HFF-Myc (cell line): ENCODE measurements at regions not wholly inside any gene's neighbourhood (a gene's known extent, or its start where the extent isn't known, plus 50 kb on each side); places are given as distances from the start of the nearest gene placed in this dataset.

Source experiments
- DNase-seq: peaks from one replicate; pipeline ENCODE4 v3.0.0-alpha.2; 2011; ENCODE audit warnings: low read depth; ENCODE audit errors: extremely low read depth
- H3K4me3 ChIP-seq: replicated peaks from 2 replicates; pipeline ENCODE4 v1.5.1; 2011; ENCODE audit warnings: low read depth, mild to moderate bottlenecking, control low read depth, low read length
- TF ChIP-seq, protein P1 (sequence below): IDR thresholded peaks from 2 replicates; pipeline ENCODE4 v1.5.1; 2012; ENCODE audit warnings: mild to moderate bottlenecking, low read depth, low read length, control low read depth; ENCODE audit errors: missing control alignments

DNA sequence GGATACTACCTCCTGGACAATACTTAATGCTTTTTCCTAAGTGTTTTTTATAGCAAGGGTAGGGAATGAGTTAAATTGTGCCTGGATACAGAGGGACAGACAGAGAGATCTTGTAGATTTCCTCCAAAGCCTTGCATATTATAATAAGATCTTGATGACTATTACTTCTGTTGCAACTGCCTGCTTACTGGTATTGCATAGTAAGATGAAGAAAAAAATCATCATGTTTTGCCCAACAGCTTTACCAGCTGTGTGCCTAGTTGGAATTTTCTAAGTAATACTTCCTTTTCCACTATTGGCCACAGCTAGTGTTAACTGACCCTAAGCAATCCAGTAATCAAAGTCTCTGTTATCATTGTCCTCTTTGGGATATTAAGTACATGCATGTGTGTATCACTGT, 139.0 kb downstream of the DCK start:
- TF ChIP-seq, protein P1, sequence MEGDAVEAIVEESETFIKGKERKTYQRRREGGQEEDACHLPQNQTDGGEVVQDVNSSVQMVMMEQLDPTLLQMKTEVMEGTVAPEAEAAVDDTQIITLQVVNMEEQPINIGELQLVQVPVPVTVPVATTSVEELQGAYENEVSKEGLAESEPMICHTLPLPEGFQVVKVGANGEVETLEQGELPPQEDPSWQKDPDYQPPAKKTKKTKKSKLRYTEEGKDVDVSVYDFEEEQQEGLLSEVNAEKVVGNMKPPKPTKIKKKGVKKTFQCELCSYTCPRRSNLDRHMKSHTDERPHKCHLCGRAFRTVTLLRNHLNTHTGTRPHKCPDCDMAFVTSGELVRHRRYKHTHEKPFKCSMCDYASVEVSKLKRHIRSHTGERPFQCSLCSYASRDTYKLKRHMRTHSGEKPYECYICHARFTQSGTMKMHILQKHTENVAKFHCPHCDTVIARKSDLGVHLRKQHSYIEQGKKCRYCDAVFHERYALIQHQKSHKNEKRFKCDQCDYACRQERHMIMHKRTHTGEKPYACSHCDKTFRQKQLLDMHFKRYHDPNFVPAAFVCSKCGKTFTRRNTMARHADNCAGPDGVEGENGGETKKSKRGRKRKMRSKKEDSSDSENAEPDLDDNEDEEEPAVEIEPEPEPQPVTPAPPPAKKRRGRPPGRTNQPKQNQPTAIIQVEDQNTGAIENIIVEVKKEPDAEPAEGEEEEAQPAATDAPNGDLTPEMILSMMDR = no peak
- no peak for DNase-seq

DNA sequence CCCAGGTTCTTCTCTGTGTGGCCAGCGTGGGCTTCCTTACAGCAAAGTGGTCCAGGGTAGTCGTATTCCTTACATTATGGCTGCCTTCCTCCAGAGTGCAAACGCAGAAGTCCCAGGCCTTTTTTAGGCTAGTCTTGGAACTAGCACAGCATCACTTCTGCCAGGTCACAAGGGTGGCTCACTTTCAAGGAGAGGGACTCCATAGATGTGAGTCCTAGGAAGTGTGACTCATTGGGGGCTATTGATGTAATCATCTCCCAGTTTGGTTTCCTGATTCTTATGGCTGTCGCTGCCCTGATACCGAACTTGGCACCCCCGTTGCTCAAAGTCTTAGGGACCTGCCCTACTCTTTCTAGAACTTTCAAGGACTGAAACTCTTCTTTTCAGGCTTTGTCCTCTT, 140.0 kb downstream of the DCK start:
- no peak for DNase-seq
- TF ChIP-seq, protein P1 = no peak
- no peak overlapping the region for H3K4me3 ChIP-seq

More for the DNA sequence above, 139.0 kb downstream of the DCK start:
- no peak overlapping the region for H3K4me3 ChIP-seq

DNA sequence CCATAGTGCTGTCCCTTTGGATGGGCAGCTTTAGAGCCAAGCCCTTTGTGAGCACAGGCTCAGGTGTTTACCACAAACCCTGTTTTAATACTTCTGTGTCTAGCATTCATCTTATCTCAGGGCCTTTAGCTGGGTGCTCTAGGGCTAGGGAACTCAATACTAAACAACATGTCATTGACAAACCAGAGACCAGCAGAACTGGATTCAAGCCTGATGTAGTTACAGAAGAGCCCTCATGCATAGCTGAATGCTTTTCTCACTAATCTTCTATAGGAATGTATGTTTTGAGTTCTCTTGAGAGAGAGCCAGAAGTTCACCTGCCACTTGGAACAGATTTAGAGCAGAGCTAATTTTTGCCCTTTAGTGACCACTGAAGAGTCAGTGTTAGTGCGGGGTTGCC, 142.6 kb downstream of the DCK start:
- TF ChIP-seq, protein P1 = no peak
- H3K4me3 ChIP-seq = no peak overlapping the region
- DNase-seq = no peak

DNA sequence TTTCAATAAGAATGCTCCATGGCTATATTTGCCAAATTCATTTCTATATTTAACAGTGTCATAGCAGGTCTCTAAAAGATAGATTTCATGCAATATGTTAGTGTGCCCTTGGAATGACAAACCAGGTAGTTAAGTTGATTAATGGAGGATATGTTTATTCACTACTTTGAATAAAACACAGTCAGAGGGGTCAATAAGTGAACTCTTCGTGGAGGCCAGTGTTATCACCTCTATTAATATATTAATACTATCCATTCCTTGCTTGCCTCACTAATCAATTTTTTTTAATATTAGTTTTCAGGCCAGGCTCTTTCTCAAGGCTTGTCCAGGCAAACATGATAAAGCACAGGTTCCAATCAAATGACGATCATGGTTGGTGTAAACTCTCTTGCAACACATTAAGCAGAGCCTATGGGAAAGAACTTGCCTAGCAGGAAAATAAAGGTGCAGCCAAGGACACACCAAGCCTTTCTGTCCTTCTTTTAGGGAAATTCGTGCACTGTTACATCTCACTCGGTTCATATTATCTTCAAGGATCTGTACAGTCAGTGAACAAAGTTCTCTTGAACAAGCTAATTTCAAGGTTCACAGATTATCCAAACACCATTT, 144.7 kb downstream of the DCK start:
- TF ChIP-seq, protein P1 = no peak
- H3K4me3 ChIP-seq = no peak overlapping the region
- DNase-seq = no peak

DNA sequence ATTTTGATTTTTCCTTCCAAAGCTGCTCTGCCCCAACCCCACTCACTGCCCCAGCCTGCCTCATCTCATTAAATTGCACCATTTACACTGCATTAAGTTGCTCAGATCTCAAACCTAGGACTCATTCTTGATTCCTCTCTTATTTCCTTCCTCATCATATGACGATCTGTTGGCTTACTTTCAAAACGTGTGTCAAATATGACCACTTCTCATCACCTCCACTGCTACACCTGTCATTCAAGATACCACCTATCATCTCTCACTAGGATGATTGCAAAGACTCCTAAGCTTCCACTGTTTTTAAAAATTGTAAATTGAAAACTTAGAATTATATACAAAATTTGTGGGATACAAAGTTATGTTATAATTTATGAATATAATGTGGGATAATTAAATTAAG, 147.1 kb downstream of the DCK start:
- no peak for DNase-seq
- TF ChIP-seq, protein P1 = no peak
- no peak overlapping the region for H3K4me3 ChIP-seq

DNA sequence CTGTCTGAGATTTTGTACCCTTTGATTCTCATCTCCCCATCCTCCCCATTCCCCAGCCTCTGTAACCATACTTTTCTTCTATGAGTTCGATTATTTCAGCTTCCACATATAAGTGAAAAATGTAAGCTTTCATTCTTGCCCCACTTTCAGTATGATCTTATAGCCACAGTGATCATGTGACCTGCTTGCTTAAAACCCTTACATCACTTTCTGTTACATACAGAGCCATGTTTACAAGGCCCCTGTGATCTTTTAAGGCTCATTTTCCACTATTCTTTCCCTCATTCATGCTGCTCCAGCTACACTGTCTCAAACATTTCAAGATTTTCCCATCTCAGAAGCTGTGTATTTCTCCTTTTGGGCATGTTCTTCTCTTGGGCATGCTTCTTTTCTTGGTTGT, 147.7 kb downstream of the DCK start:
- no peak for DNase-seq
- no peak overlapping the region for H3K4me3 ChIP-seq
- TF ChIP-seq, protein P1 = no peak

DNA sequence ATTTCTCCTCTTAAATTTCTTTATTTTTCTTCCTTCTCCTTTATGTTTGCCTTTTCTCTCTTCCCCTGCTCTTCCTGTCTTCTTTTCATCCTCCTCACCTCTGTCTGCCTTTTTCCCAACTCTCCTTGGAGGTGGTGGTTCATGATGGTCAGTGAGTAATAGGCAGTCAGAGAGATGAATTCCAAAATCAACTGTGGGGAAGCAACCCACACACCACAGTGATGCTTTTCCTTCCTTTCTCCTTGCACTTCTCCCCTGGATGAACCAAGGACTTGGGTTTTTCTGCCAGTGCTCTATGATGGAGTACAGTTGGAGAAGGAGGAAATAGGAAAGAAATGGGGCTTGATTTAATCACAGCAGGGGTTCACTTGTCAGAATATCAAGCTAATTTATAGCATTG, 153.8 kb downstream of the DCK start:
- H3K4me3 ChIP-seq = no peak overlapping the region
- DNase-seq = no peak
- TF ChIP-seq, protein P1 = no peak
